SK-N-MC (cell line): ENCODE measurements at regions not wholly inside any gene's neighbourhood (a gene's known extent, or its start where the extent isn't known, plus 50 kb on each side); places are given as distances from the start of the nearest gene placed in this dataset.

Experiments used
- EZH2 ChIP-seq: fragments of 200-600 bp; sonication (generic); IDR thresholded peaks from one replicate; pipeline ENCODE4 v1.6.1; 2017; ENCODE audit warnings: antibody characterized with exemption
- FOXP2 ChIP-seq: optimal IDR thresholded peaks from 2 replicates; pipeline ENCODE3; 2011; ENCODE audit warnings: mild to moderate bottlenecking, moderate library complexity; ENCODE audit not compliant: insufficient read depth; ENCODE audit errors: extremely low read length, control extremely low read depth
- POLR2AphosphoS5 ChIP-seq: IDR thresholded peaks from 2 replicates; pipeline ENCODE4 v1.6.1; 2012; ENCODE audit warnings: mild to moderate bottlenecking, low read depth, low read length, borderline replicate concordance

GRCh38 chr15:97383516-97383915, 577.0 kb upstream of the ARRDC4 start:
- TF ChIP-seq POLR2AphosphoS5 (no peak), EZH2 (no peak), FOXP2 (no peak)
